KOPT-K1 (cell line): ENCODE measurements at regions not wholly inside any gene's neighbourhood (a gene's known extent, or its start where the extent isn't known, plus 50 kb on each side); places are given as distances from the start of the nearest gene placed in this dataset.
"Not testable (repeated sequence)": the region's sequence is repeated elsewhere in the genome, so short reads cannot be mapped to it uniquely, and the experiment has no call there.

Experiments used
- H3K27ac ChIP-seq: fragments of 200-600 bp; sonication (generic); 2 replicates; pipeline ENCODE4 v1.5.1; 2016; ENCODE audit warnings: antibody characterized with exemption, mild to moderate bottlenecking, low read depth, low read length; ENCODE audit not compliant: poor library complexity, severe bottlenecking
- H3K36me3 ChIP-seq: fragments of 200-600 bp; sonication (generic); 2 replicates; pipeline ENCODE4 v1.5.1; 2017; ENCODE audit warnings: antibody characterized with exemption, mild to moderate bottlenecking, low read length, moderate library complexity; ENCODE audit not compliant: insufficient read depth
- H3K9me3 ChIP-seq: fragments of 200-600 bp; sonication (generic); 2 replicates; pipeline ENCODE4 v1.5.1; 2017; ENCODE audit warnings: antibody characterized with exemption, low read length, mild to moderate bottlenecking; ENCODE audit not compliant: insufficient read depth, poor library complexity, severe bottlenecking

GRCh38 chr16:73412416-73412815, 364.5 kb upstream of the ZFHX3 start:
- Histone ChIP-seq H3K36me3 (no peaks in the 10 kb centered on the region), H3K9me3 (no peaks in the 10 kb centered on the region), H3K27ac (no peak overlapping the region)

- Histone ChIP-seq H3K27ac (no peak overlapping the region), H3K36me3 (no peaks in the 10 kb centered on the region), H3K9me3 (no peaks in the 10 kb centered on the region)
Observed at GRCh38 chr16:73408716-73409115, 360.8 kb upstream of the ZFHX3 start.

- Histone ChIP-seq H3K27ac (no peak overlapping the region), H3K9me3 (no peaks in the 10 kb centered on the region), H3K36me3 (no peaks in the 10 kb centered on the region)
Observed at GRCh38 chr16:73408311-73408710, 360.4 kb upstream of the ZFHX3 start.

- Histone ChIP-seq H3K9me3 (no peaks in the 10 kb centered on the region), H3K27ac (no peak overlapping the region), H3K36me3 (no peaks in the 10 kb centered on the region)
Observed at GRCh38 chr16:73405851-73406250, 357.9 kb upstream of the ZFHX3 start.

DNA sequence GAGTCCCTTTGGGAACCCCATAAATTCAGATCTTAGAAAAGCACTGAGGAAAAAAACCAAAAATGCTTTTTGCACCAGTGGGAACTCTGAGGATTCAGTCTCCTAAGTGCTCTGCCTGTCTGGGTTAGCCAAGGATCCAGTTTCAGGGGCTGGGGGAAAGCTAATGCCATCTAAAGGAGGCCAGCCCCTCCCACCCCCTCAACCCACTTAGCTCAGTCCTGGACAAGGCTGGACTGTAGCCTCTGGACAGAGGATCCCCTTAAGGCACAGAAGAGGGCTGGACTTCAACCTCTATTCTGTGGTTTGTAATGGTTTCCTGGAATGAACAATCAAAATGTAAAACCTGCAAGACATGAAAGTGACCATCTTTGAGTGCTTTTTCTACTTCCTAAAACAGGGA, 356.1 kb upstream of the ZFHX3 start:
- no peaks in the 10 kb centered on the region for H3K9me3 ChIP-seq
- no peak overlapping the region for H3K27ac ChIP-seq
- no peaks in the 10 kb centered on the region for H3K36me3 ChIP-seq

GRCh38 chr16:73403291-73403690, 355.4 kb upstream of the ZFHX3 start:
- H3K36me3 ChIP-seq = no peaks in the 10 kb centered on the region
- H3K27ac ChIP-seq = no peak overlapping the region
- H3K9me3 ChIP-seq = no peaks in the 10 kb centered on the region

GRCh38 chr16:73400951-73401350, 353.0 kb upstream of the ZFHX3 start:
- H3K9me3 ChIP-seq = no peaks in the 10 kb centered on the region
- H3K27ac ChIP-seq = no peak overlapping the region
- no peaks in the 10 kb centered on the region for H3K36me3 ChIP-seq

- Histone ChIP-seq H3K9me3 (no peaks in the 10 kb centered on the region), H3K27ac (no peak overlapping the region), H3K36me3 (no peaks in the 10 kb centered on the region)
Observed at GRCh38 chr16:73399997-73400396, 352.1 kb upstream of the ZFHX3 start.

DNA sequence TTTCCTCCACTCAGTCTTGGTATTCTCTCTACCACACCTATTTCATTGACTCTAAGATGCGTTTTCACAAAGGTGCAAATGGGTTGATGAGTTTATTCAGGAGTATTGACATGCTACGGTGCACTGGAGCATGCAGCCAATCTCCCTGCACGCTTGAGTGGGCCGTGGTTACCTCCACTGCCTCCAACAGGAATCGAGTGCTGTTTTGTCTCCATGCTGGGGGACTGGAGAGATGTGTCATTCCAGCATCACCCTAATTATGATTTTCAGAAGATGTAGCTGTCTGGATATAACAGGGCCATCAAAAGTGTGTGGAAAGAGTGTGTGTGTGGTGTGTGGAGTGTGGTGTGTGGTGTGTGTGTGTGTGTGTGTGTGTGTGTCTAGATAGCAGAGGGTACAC, 351.6 kb upstream of the ZFHX3 start:
- no peaks in the 10 kb centered on the region for H3K36me3 ChIP-seq
- no peaks in the 10 kb centered on the region for H3K9me3 ChIP-seq
- no peak overlapping the region for H3K27ac ChIP-seq

DNA sequence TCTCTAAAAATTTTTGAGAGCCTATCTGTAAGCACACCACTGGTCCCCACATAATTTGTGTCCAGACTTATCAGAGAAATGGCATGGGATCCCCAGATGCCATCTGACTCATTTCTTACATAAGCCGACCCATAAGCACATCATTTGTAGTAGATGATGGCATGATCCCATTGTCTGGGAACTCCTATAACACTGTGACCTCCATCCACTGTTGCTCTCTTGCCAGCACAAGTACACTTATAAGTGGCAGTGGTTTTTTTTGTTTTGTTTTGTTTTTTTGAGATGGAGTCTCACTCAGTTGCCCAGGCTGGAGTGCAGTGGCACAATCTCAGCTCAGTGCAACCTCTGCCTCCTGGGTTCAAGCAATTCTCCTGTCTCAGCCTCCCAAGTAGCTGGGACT, 350.7 kb upstream of the ZFHX3 start:
- H3K9me3 ChIP-seq, H3K27ac ChIP-seq, H3K36me3 ChIP-seq: not testable (repeated sequence)

- Histone ChIP-seq H3K36me3 (no peaks in the 10 kb centered on the region), H3K27ac (no peak overlapping the region), H3K9me3 (no peaks in the 10 kb centered on the region)
Observed at GRCh38 chr16:73396556-73396955, 348.6 kb upstream of the ZFHX3 start.

DNA sequence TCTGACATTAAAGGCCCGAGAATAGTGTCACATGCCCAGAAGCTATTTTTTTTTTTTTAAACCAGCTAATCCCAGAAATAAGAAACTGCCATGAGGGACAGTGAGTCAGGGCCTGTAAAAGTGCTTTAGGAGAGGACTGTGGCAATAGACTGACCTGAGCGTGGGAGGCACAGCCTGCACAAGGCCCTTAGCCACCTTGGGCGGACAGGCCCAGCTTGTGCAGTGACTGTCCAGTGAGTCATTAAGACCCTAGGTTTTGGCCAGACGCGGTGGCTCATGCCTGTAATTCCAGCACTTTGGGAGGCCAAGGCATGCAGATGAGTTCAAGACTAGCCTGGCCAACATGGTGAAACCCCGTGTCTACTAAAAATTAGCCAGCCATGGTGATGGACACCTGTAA, 343.0 kb upstream of the ZFHX3 start:
- no peaks in the 10 kb centered on the region for H3K9me3 ChIP-seq
- no peaks in the 10 kb centered on the region for H3K36me3 ChIP-seq
- H3K27ac ChIP-seq = no peak overlapping the region

DNA sequence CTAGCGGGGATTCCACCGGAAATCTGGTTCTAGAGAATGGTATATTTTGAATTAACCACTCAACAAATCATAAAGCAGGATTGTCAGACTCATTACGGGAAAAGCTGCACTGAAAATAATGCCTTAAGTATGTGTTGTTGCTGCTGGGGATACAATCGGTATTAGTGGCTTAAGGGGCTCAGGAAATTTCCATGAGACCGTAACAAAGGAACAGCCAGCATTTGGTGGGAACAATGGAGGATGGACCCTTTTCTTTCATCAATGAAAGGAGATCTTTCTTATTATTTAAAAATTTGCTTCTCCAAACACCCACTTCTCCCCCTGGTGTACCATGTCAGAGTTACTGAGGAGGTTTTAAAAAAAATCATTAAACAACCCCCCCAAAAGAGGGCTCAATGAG, 342.6 kb upstream of the ZFHX3 start:
- no peaks in the 10 kb centered on the region for H3K9me3 ChIP-seq
- H3K27ac ChIP-seq = no peak overlapping the region
- no peaks in the 10 kb centered on the region for H3K36me3 ChIP-seq

GRCh38 chr16:73389085-73389484, 341.2 kb upstream of the ZFHX3 start:
- no peak overlapping the region for H3K27ac ChIP-seq
- H3K36me3 ChIP-seq = no peaks in the 10 kb centered on the region
- no peaks in the 10 kb centered on the region for H3K9me3 ChIP-seq

DNA sequence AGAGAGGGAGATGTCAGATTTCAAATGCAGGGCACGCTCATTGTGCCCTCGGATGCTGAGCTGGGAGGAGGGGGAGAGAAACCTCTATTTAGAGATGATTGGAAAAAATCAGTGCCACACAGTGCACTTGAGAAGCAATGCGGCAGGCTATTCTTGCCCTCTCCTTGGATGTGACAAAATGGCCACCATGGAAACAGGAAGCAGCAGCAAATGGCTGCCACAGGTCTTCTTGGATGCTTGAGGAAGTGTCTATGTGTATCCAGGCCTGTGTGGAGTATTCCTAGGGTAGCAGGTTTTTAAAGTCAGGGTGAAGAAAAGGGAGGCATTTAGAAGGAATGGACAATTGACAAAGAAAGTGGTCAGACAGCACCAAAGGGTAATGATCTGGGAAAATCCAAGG, 340.1 kb upstream of the ZFHX3 start:
- Histone ChIP-seq H3K27ac (no peak overlapping the region), H3K9me3 (no peaks in the 10 kb centered on the region), H3K36me3 (no peaks in the 10 kb centered on the region)

- no peak overlapping the region for H3K27ac ChIP-seq
- no peaks in the 10 kb centered on the region for H3K9me3 ChIP-seq
- no peaks in the 10 kb centered on the region for H3K36me3 ChIP-seq
Observed at GRCh38 chr16:73385696-73386095, 337.8 kb upstream of the ZFHX3 start.

GRCh38 chr16:73384506-73385089, 336.7 kb upstream of the ZFHX3 start:
- no peak overlapping the region for H3K27ac ChIP-seq
- no peaks in the 10 kb centered on the region for H3K9me3 ChIP-seq
- H3K36me3 ChIP-seq = no peaks in the 10 kb centered on the region
